ENCODE measurements at regions not wholly inside any gene's neighbourhood (a gene's known extent, or its start where the extent isn't known, plus 50 kb on each side); places are given as distances from the start of the nearest gene placed in this dataset.
"Not testable (repeated sequence)": the region's sequence is repeated elsewhere in the genome, so short reads cannot be mapped to it uniquely, and the experiment has no call there.

GRCh38 chr10:21421016-21421415, 104.5 kb downstream of the SKIDA1 start:
- no peak for TF ChIP-seq CTCF (IDR thresholded peaks at IDR 0.05)
- H3K4me3 Mint-ChIP-seq (ENCODE audit: unreplicated experiment), result no peak overlapping the region
- no peaks in the 10 kb centered on the region for H3K9me3 Mint-ChIP-seq (ENCODE audit: low read depth)
- DNase-seq (ENCODE audit: low spot score), result no peak
- no peak overlapping the region for H3K27ac Mint-ChIP-seq (ENCODE audit: unreplicated experiment)
- no peaks in the 10 kb centered on the region for H3K4me1 Mint-ChIP-seq (ENCODE audit: low read depth)
- no peaks in the 10 kb centered on the region for H3K27me3 Mint-ChIP-seq (ENCODE audit: low read depth)
- no peaks in the 10 kb centered on the region for H3K36me3 Mint-ChIP-seq (ENCODE audit: low read depth)

DNA sequence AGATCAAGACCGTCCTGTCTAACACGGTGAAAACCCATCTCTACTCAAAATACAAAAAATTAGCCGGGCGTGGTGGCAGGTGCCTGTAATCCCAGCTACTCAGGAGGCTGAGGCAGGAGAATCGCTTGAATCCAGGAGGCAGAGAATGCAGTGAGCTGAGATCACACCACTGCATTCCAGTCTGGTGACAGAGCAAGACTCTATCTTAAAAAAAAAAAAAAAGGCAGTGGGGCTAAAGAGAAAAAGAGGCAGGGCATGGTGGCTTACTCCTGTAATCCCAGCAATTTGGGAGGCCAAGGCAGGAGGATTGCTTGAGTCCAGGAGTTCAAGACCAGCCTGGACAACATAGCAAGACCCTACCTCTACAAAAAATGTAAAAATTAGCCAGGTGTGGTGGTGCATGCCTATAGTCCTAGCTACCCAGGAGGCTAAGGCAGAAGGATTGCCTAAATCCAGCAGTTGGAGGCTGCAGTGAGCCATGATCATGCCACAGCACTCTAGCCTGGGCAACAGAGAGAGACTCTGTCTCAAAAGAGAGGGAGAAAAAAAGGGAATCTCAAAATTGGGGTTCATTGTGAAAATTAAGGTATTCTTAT, 106.4 kb downstream of the SKIDA1 start:
- not testable (repeated sequence) for H3K27ac Mint-ChIP-seq (ENCODE audit: unreplicated experiment); H3K27me3 Mint-ChIP-seq (ENCODE audit: low read depth); DNase-seq (ENCODE audit: low spot score); H3K9me3 Mint-ChIP-seq (ENCODE audit: low read depth); H3K36me3 Mint-ChIP-seq (ENCODE audit: low read depth); H3K4me1 Mint-ChIP-seq (ENCODE audit: low read depth); H3K4me3 Mint-ChIP-seq (ENCODE audit: unreplicated experiment)

DNA sequence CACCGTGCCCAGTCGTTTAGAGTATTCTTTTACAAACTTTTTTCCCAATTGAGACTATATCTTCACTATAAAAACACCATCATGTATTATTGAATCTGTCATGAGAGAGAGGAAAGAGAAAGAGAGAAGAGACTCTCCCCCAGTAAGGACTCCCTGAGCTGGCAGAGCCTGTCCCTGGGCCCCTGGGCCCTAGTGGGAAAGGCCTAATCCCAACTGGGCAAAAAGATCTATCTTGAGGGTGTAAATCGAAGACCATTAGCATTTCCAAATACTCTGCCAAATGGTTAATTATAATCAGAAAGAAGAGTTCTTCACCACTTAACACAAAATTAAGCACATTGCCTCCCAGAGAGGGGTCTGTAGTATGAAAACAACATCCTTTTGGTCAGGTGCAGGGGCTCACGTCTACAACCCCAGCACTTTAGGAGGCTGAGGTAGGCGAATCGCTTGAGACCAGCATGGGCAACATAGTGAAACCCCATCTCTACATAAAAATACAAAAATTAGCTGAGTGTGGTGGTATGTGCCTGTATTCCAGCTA, 108.2 kb downstream of the SKIDA1 start:
- Mint-ChIP-seq H3K27me3 (ENCODE audit: low read depth) (no peaks in the 10 kb centered on the region), H3K4me3 (ENCODE audit: unreplicated experiment) (no peak overlapping the region), H3K9me3 (ENCODE audit: low read depth) (no peaks in the 10 kb centered on the region), H3K27ac (ENCODE audit: unreplicated experiment) (no peak overlapping the region), H3K36me3 (ENCODE audit: low read depth) (no peaks in the 10 kb centered on the region), H3K4me1 (ENCODE audit: low read depth) (no peaks in the 10 kb centered on the region)
- no peak for DNase-seq (ENCODE audit: low spot score)
- TF ChIP-seq CTCF (IDR thresholded peaks at IDR 0.05), result no peak

- no peaks in the 10 kb centered on the region for H3K9me3 Mint-ChIP-seq (ENCODE audit: low read depth)
- no peak for DNase-seq (ENCODE audit: low spot score)
- H3K36me3 Mint-ChIP-seq (ENCODE audit: low read depth), result no peaks in the 10 kb centered on the region
- no peak overlapping the region for H3K4me3 Mint-ChIP-seq (ENCODE audit: unreplicated experiment)
- no peaks in the 10 kb centered on the region for H3K27me3 Mint-ChIP-seq (ENCODE audit: low read depth)
- TF ChIP-seq CTCF (IDR thresholded peaks at IDR 0.05), result no peak
- no peak overlapping the region for H3K27ac Mint-ChIP-seq (ENCODE audit: unreplicated experiment)
- H3K4me1 Mint-ChIP-seq (ENCODE audit: low read depth), result no peaks in the 10 kb centered on the region
Measured at GRCh38 chr10:21413680-21414079, 111.8 kb downstream of the SKIDA1 start.

DNA sequence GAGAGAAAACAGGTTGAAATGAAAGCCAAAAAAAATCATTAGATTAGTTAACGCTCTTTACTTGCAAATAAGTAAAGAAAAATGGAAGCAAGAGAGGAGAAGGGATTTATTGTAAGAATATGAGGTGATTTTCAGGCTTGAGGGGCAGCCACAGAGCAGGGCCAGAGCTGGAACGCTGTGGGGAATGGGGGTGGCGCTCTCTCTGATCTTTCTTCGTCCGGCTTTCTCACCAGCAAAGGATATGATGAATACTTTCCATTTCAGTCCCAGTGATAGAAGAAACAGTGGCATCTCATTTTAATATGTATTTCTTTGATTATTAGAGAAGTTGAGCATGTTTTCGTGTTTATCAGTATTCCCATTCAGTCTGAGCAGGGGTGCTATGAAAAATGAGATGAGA, 112.2 kb downstream of the SKIDA1 start:
- H3K36me3 Mint-ChIP-seq (ENCODE audit: low read depth), result no peaks in the 10 kb centered on the region
- no peak for TF ChIP-seq CTCF (IDR thresholded peaks at IDR 0.05)
- no peaks in the 10 kb centered on the region for H3K9me3 Mint-ChIP-seq (ENCODE audit: low read depth)
- no peak overlapping the region for H3K4me3 Mint-ChIP-seq (ENCODE audit: unreplicated experiment)
- no peaks in the 10 kb centered on the region for H3K4me1 Mint-ChIP-seq (ENCODE audit: low read depth)
- H3K27ac Mint-ChIP-seq (ENCODE audit: unreplicated experiment), result no peak overlapping the region
- H3K27me3 Mint-ChIP-seq (ENCODE audit: low read depth), result no peaks in the 10 kb centered on the region
- no peak for DNase-seq (ENCODE audit: low spot score)

- peaks cover 27% of the 10 kb centered on the region for H3K4me1 Mint-ChIP-seq (ENCODE audit: low read depth)
- TF ChIP-seq CTCF (IDR thresholded peaks at IDR 0.05), result no peak
- peak overlapping the region; percentile 86 for H3K27ac Mint-ChIP-seq (ENCODE audit: unreplicated experiment)
- DNase-seq (ENCODE audit: low spot score), result no peak
- no peak overlapping the region for H3K4me3 Mint-ChIP-seq (ENCODE audit: unreplicated experiment)
- no peaks in the 10 kb centered on the region for H3K27me3 Mint-ChIP-seq (ENCODE audit: low read depth)
- H3K9me3 Mint-ChIP-seq (ENCODE audit: low read depth), result no peaks in the 10 kb centered on the region
- H3K36me3 Mint-ChIP-seq (ENCODE audit: low read depth), result no peaks in the 10 kb centered on the region
Measured at GRCh38 chr10:21406595-21407193, 118.8 kb downstream of the SKIDA1 start.
